ENCODE measurements at regions not wholly inside any gene's neighbourhood (a gene's known extent, or its start where the extent isn't known, plus 50 kb on each side); places are given as distances from the start of the nearest gene placed in this dataset.

- FAIRE-seq, result no peak
- DNase-seq, result no peak
- H3K4me3 ChIP-seq (ENCODE audit: low read depth in 1 of 3, low read length in 3 of 3), result no peak overlapping the region
- WGBS, 3 donors, result 77 to 86% (median 86%) methylated on average over 3 of the region's 3 CpGs
- no peak overlapping the region for H3K27ac ChIP-seq (ENCODE audit: low read depth in 1 of 3, low read length in 2 of 3)
- no peaks in the 10 kb centered on the region for H3K9me3 ChIP-seq (ENCODE audit: control insufficient read depth in 2 of 2, insufficient read depth in 1 of 2, low read depth in 1 of 2, low read length in 1 of 2)
- no peaks in the 10 kb centered on the region for H3K36me3 ChIP-seq (ENCODE audit: control insufficient read depth in 3 of 3, insufficient read depth in 2 of 3, low read depth in 1 of 3, low read length in 3 of 3)
- H3K27me3 ChIP-seq (ENCODE audit: control insufficient read depth in 3 of 3, insufficient read depth in 3 of 3, low read length in 3 of 3), result no peaks in the 10 kb centered on the region
- no peaks in the 10 kb centered on the region for H3K4me1 ChIP-seq (ENCODE audit: control insufficient read depth in 3 of 3, insufficient read depth in 2 of 3, low read depth in 1 of 3, low read length in 2 of 3)
Measured at GRCh38 chr21:23660560-23660959, 1946.7 kb downstream of the MRPL39 start.

DNA sequence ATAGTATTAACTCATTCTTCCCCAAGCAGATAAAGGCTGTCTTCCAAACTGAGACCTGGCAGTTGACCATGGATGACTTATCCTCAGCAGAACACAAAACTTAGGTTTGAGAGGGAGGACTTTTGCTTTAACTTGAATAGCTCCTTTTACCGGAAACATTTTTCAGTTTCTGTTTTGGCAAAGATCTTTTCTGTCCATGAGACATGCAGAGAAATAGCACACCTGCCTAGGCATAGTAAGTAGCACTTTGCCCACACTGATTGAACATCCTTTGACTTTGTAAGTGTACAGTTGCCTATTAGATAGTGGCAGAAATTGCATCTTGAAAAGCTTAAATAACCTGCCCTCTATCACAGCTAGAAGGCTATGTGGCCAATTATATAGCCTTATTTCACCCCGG is 1962.5 kb downstream of the MRPL39 start:
- Histone ChIP-seq H3K4me1 (ENCODE audit: control insufficient read depth in 3 of 3, insufficient read depth in 2 of 3, low read depth in 1 of 3, low read length in 2 of 3) (no peaks in the 10 kb centered on the region), H3K27ac (ENCODE audit: low read depth in 1 of 3, low read length in 2 of 3) (no peak overlapping the region), H3K4me3 (ENCODE audit: low read depth in 1 of 3, low read length in 3 of 3) (no peak overlapping the region), H3K9me3 (ENCODE audit: control insufficient read depth in 2 of 2, insufficient read depth in 1 of 2, low read depth in 1 of 2, low read length in 1 of 2) (peaks cover 2 to 4% of the 10 kb centered on the region in 2 donors), H3K36me3 (ENCODE audit: control insufficient read depth in 3 of 3, insufficient read depth in 2 of 3, low read depth in 1 of 3, low read length in 3 of 3) (no peaks in the 10 kb centered on the region), H3K27me3 (ENCODE audit: control insufficient read depth in 3 of 3, insufficient read depth in 3 of 3, low read length in 3 of 3) (no peaks in the 10 kb centered on the region)
- DNase-seq (no peak), FAIRE-seq (no peak)
- WGBS, 3 donors, result 83 to 89% (median 89%) methylated on average over 2 of the region's 2 CpGs

DNA sequence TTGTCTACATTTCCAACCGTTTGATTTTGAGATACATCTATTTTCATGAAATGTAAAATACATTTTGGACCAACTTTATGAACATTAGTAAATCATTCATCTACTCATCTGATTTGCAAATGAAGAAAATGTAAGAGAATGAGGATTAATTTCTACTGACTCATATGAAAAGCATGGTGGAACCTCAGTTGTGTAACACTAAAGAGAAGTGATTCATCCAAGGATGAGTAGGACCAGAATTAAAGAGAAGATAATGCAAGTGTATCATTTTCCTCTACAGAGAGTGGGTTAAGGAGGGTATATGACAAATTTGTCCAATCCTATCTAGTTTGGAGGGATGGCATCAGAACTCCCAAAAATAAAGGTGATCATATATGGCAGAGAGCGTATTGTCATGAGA is 1967.6 kb downstream of the MRPL39 start:
- WGBS, 3 donors, result 58 to 79% (median 71%) methylated on average over 2 of the region's 2 CpGs
- no peak for FAIRE-seq
- no peak for DNase-seq

DNA sequence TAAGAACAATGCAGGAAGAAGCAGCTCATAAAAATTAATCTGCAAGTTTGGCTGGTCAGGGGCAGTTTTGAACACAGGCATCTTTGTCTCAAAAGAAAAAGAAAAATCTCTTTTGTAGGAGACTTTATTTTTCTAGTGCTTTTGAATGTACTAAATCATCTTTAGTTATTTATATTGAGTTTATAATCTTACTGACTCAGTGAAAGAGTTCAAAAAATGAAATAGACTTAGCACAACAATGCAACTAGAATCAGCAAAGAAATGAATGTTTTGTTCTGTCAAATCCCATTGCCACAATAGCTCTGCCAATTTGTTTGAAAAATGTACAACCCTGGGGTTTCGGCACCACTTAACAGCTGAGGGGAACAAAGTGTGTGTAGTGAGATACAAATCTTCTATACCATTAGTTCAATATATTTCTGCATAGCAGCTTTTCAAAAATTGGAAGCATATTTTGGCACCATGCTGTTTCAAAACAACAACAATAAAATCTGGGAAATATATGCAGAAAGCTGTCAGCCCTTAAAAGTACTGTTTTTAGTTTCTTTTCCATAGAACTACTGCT is 1969.1 kb downstream of the MRPL39 start:
- H3K27me3 ChIP-seq (ENCODE audit: control insufficient read depth in 3 of 3, insufficient read depth in 3 of 3, low read length in 3 of 3), result no peaks in the 10 kb centered on the region
- no peaks in the 10 kb centered on the region for H3K36me3 ChIP-seq (ENCODE audit: control insufficient read depth in 3 of 3, insufficient read depth in 2 of 3, low read depth in 1 of 3, low read length in 3 of 3)
- DNase-seq (no peak), FAIRE-seq (no peak)
- H3K4me1 ChIP-seq (ENCODE audit: control insufficient read depth in 3 of 3, insufficient read depth in 2 of 3, low read depth in 1 of 3, low read length in 2 of 3), result no peaks in the 10 kb centered on the region
- H3K9me3 ChIP-seq (ENCODE audit: control insufficient read depth in 2 of 2, insufficient read depth in 1 of 2, low read depth in 1 of 2, low read length in 1 of 2), result no peaks in the 10 kb centered on the region
- WGBS, 3 donors, result 72 to 90% (median 73%) methylated on average over 1 of the region's 1 CpG
- H3K4me3 ChIP-seq (ENCODE audit: low read depth in 1 of 3, low read length in 3 of 3), result no peak overlapping the region
- H3K27ac ChIP-seq (ENCODE audit: low read depth in 1 of 3, low read length in 2 of 3), result no peak overlapping the region

More for the DNA sequence above, 1967.6 kb downstream of the MRPL39 start:
- no peaks in the 10 kb centered on the region for H3K4me1 ChIP-seq (ENCODE audit: control insufficient read depth in 3 of 3, insufficient read depth in 2 of 3, low read depth in 1 of 3, low read length in 2 of 3)
- H3K4me3 ChIP-seq (ENCODE audit: low read depth in 1 of 3, low read length in 3 of 3), result no peak overlapping the region
- H3K36me3 ChIP-seq (ENCODE audit: control insufficient read depth in 3 of 3, insufficient read depth in 2 of 3, low read depth in 1 of 3, low read length in 3 of 3), result no peaks in the 10 kb centered on the region
- no peak overlapping the region for H3K27ac ChIP-seq (ENCODE audit: low read depth in 1 of 3, low read length in 2 of 3)
- no peaks in the 10 kb centered on the region for H3K9me3 ChIP-seq (ENCODE audit: control insufficient read depth in 2 of 2, insufficient read depth in 1 of 2, low read depth in 1 of 2, low read length in 1 of 2)
- H3K27me3 ChIP-seq (ENCODE audit: control insufficient read depth in 3 of 3, insufficient read depth in 3 of 3, low read length in 3 of 3), result no peaks in the 10 kb centered on the region

GRCh38 chr21:23633447-23633940 is 1973.8 kb downstream of the MRPL39 start:
- DNase-seq, result no peak
- Histone ChIP-seq H3K36me3 (ENCODE audit: control insufficient read depth in 3 of 3, insufficient read depth in 2 of 3, low read depth in 1 of 3, low read length in 3 of 3) (no peaks in the 10 kb centered on the region), H3K27me3 (ENCODE audit: control insufficient read depth in 3 of 3, insufficient read depth in 3 of 3, low read length in 3 of 3) (no peaks in the 10 kb centered on the region), H3K9me3 (ENCODE audit: control insufficient read depth in 2 of 2, insufficient read depth in 1 of 2, low read depth in 1 of 2, low read length in 1 of 2) (peaks cover 0 to 2% of the 10 kb centered on the region in 2 donors), H3K4me3 (ENCODE audit: low read depth in 1 of 3, low read length in 3 of 3) (no peak overlapping the region), H3K4me1 (ENCODE audit: control insufficient read depth in 3 of 3, insufficient read depth in 2 of 3, low read depth in 1 of 3, low read length in 2 of 3) (no peaks in the 10 kb centered on the region), H3K27ac (ENCODE audit: low read depth in 1 of 3, low read length in 2 of 3) (no peak overlapping the region)
- FAIRE-seq, result no peak
- 48 to 64% (median 49%) methylated on average over 5 of the region's 5 CpGs for whole genome bisulfite sequencing, 3 donors

DNA sequence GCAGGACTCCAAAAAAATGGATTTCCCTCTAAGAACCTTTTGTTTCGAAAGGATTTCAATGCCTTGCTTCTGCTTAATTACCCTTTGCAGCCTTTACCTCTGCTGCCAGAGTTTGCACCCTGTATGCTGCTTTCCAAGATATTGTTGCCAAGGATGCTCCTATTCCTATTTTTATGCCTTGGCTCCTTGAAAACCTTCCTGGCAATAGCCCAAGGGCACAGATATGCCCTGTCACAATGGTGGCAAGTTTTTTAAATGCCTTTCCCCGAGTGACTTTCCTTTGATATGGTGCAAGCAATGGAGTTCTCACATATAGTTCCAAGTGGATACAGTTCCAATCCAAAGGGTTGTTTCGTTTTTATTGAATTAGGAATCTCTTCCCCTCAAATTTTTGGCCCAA is 1983.0 kb downstream of the MRPL39 start:
- DNase-seq (no peak), FAIRE-seq (no peak)
- H3K27ac ChIP-seq (ENCODE audit: low read depth in 1 of 3, low read length in 2 of 3), result no peak overlapping the region
- no peak overlapping the region for H3K4me3 ChIP-seq (ENCODE audit: low read depth in 1 of 3, low read length in 3 of 3)
- no peaks in the 10 kb centered on the region for H3K9me3 ChIP-seq (ENCODE audit: control insufficient read depth in 2 of 2, insufficient read depth in 1 of 2, low read depth in 1 of 2, low read length in 1 of 2)
- no peaks in the 10 kb centered on the region for H3K27me3 ChIP-seq (ENCODE audit: control insufficient read depth in 3 of 3, insufficient read depth in 3 of 3, low read length in 3 of 3)
- no peaks in the 10 kb centered on the region for H3K36me3 ChIP-seq (ENCODE audit: control insufficient read depth in 3 of 3, insufficient read depth in 2 of 3, low read depth in 1 of 3, low read length in 3 of 3)
- 40 to 61% (median 52%) methylated on average over 3 of the region's 3 CpGs for WGBS, 3 donors
- no peaks in the 10 kb centered on the region for H3K4me1 ChIP-seq (ENCODE audit: control insufficient read depth in 3 of 3, insufficient read depth in 2 of 3, low read depth in 1 of 3, low read length in 2 of 3)

DNA sequence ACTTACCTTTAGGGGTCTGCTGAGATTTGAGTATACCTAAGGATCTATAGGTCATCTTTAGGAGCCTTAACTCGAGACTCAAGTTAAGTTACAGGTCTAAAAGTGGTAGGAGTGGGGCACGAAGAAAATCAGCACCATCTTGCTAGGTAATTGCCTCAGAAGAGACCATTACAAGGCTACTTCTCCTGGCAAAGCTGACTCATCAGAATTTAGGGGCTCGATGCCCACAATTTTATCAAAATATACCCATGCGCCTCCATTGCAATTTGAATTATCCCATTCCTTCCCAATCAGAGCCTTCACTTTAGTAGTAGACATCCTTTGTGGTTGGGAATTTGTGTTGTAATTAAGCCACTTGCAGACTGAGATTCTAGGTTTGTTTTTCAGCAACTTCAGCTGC is 1994.3 kb downstream of the MRPL39 start:
- WGBS, 3 donors, result 52 to 67% (median 53%) methylated on average over 4 of the region's 4 CpGs
- FAIRE-seq (no peak), DNase-seq (no peak)
- peaks cover 0 to 3% of the 10 kb centered on the region in 2 donors for H3K9me3 ChIP-seq (ENCODE audit: control insufficient read depth in 2 of 2, insufficient read depth in 1 of 2, low read depth in 1 of 2, low read length in 1 of 2)
- no peaks in the 10 kb centered on the region for H3K27me3 ChIP-seq (ENCODE audit: control insufficient read depth in 3 of 3, insufficient read depth in 3 of 3, low read length in 3 of 3)
- no peaks in the 10 kb centered on the region for H3K36me3 ChIP-seq (ENCODE audit: control insufficient read depth in 3 of 3, insufficient read depth in 2 of 3, low read depth in 1 of 3, low read length in 3 of 3)
- H3K27ac ChIP-seq (ENCODE audit: low read depth in 1 of 3, low read length in 2 of 3), result no peak overlapping the region
- H3K4me1 ChIP-seq (ENCODE audit: control insufficient read depth in 3 of 3, insufficient read depth in 2 of 3, low read depth in 1 of 3, low read length in 2 of 3), result no peaks in the 10 kb centered on the region
- H3K4me3 ChIP-seq (ENCODE audit: low read depth in 1 of 3, low read length in 3 of 3), result no peak overlapping the region

DNA sequence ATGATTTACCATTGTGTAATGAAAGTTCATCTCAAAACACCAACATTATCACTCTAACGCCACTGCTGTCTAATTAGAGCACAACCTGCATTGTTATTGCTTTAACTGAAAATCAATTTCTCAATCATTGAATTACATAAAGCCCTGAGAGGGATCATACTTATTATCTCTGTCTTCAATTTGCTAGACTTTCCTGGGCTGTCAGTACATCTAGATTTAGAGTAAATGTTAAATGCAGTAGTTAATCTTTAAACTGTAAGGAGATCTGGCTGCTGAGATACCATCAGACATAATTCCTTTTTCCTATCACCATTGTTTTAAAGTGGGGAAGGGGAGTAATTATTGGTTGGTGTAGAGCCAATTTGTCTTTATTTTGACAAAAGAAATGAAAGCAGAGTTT is 1995.1 kb downstream of the MRPL39 start:
- Histone ChIP-seq H3K27ac (ENCODE audit: low read depth in 1 of 3, low read length in 2 of 3) (no peak overlapping the region), H3K9me3 (ENCODE audit: control insufficient read depth in 2 of 2, insufficient read depth in 1 of 2, low read depth in 1 of 2, low read length in 1 of 2) (peaks cover 0 to 3% of the 10 kb centered on the region in 2 donors), H3K4me3 (ENCODE audit: low read depth in 1 of 3, low read length in 3 of 3) (no peak overlapping the region), H3K4me1 (ENCODE audit: control insufficient read depth in 3 of 3, insufficient read depth in 2 of 3, low read depth in 1 of 3, low read length in 2 of 3) (no peaks in the 10 kb centered on the region), H3K27me3 (ENCODE audit: control insufficient read depth in 3 of 3, insufficient read depth in 3 of 3, low read length in 3 of 3) (no peaks in the 10 kb centered on the region), H3K36me3 (ENCODE audit: control insufficient read depth in 3 of 3, insufficient read depth in 2 of 3, low read depth in 1 of 3, low read length in 3 of 3) (no peaks in the 10 kb centered on the region)
- WGBS, 3 donors, result 26 to 77% (median 43%) methylated on average over 1 of the region's 1 CpG
- DNase-seq (no peak), FAIRE-seq (no peak)

DNA sequence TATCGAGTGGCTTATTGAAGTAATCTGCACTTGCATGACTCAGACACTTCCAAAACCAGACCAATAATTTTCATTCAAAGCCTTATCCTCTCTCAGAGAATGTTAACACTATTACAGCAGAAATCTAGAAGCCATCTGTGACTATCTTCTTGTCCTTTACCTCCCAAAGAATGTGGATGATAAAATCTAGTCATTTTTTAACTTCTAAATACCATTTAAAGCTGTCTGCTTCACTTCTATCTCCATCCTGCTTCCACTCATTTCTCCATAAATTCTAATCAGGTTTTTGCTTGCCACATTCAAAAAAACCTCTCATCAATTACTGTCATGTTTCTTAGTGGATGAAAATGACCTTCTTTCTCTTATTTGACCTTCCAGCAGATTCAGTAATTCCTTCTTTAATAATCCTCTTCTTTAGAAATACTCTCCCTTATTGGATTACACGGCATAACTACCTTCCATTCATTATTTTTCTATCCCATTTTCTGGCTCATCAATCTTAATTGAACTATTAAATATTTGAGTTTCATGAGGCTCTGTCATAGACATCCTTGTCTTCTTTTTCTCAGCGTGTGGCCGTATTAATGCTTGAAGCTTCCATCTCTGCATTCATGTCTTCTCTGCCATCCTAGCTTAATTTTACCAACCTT is 1999.4 kb downstream of the MRPL39 start:
- Histone ChIP-seq H3K36me3 (ENCODE audit: control insufficient read depth in 3 of 3, insufficient read depth in 2 of 3, low read depth in 1 of 3, low read length in 3 of 3) (no peaks in the 10 kb centered on the region), H3K4me3 (ENCODE audit: low read depth in 1 of 3, low read length in 3 of 3) (no peak overlapping the region), H3K9me3 (ENCODE audit: control insufficient read depth in 2 of 2, insufficient read depth in 1 of 2, low read depth in 1 of 2, low read length in 1 of 2) (peaks cover 0 to 3% of the 10 kb centered on the region in 2 donors), H3K27me3 (ENCODE audit: control insufficient read depth in 3 of 3, insufficient read depth in 3 of 3, low read length in 3 of 3) (no peaks in the 10 kb centered on the region), H3K27ac (ENCODE audit: low read depth in 1 of 3, low read length in 2 of 3) (no peak overlapping the region), H3K4me1 (ENCODE audit: control insufficient read depth in 3 of 3, insufficient read depth in 2 of 3, low read depth in 1 of 3, low read length in 2 of 3) (no peaks in the 10 kb centered on the region)
- no peak for FAIRE-seq
- 75 to 80% (median 77%) methylated on average over 4 of the region's 4 CpGs for WGBS, 3 donors
- DNase-seq, result no peak
